ENCODE measurements at regions not wholly inside any gene's neighbourhood (a gene's known extent, or its start where the extent isn't known, plus 50 kb on each side); places are given as distances from the start of the nearest gene placed in this dataset.

DNA sequence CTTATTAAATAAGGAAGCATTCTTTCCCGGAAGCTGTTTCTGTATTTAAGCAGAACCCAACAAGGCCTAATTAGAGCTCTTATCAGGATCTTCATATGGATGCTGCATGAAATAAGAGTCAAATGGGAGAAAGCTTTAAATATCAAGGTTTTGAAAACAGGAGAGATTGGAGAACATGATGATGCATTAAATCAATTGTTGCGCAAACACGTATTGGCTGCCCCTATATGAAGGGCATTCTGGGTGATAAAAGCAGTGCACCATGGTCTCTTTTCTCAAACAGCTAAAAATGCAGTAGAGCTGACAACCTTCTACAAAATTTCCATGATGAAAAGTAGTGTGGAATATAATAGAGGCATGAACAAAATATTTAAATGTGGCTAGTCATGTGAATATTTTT lies 98.9 kb downstream of the TBXT start:
- Histone ChIP-seq H3K79me2 (ENCODE audit: control insufficient read depth, insufficient read depth, low read length) (no peaks in the 10 kb centered on the region), H3K27me3 (ENCODE audit: control insufficient read depth in 2 of 2, insufficient read depth in 2 of 2, low read length in 2 of 2) (no peaks in the 10 kb centered on the region), H3K36me3 (ENCODE audit: control insufficient read depth in 2 of 2, extremely low read depth in 1 of 2, insufficient read depth in 2 of 2, low read length in 2 of 2) (no peaks in the 10 kb centered on the region), H3K4me3 (replicated peaks in 1 of 3; ENCODE audit: insufficient read depth in 1 of 3, low read depth in 1 of 3, low read length in 3 of 3) (no peak overlapping the region), H3K4me1 (ENCODE audit: control insufficient read depth, extremely low read depth, insufficient read depth, low read length) (no peaks in the 10 kb centered on the region), H3K27ac (ENCODE audit: insufficient read depth, low read depth, low read length) (no peak overlapping the region), H3K9me3 (replicated peaks; ENCODE audit: control insufficient read depth, insufficient read depth, low read length) (peaks cover 1% of the 10 kb centered on the region), H3K9ac (replicated peaks; ENCODE audit: extremely low read depth, insufficient read depth, low read length) (no peak overlapping the region), H3K9me1 (replicated peaks; ENCODE audit: control insufficient read depth, extremely low read depth, insufficient read depth, low read length) (no peaks in the 10 kb centered on the region), H3K4me2 (ENCODE audit: insufficient read depth, low read length) (no peak overlapping the region), H4K20me1 (replicated peaks; ENCODE audit: control insufficient read depth, extremely low read depth, insufficient read depth, low read length) (no peaks in the 10 kb centered on the region), H2AFZ (ENCODE audit: low read depth, low read length) (no peak overlapping the region)
- intact Hi-C loops (cut with micrococcal nuclease) = no loop called here
- dilution Hi-C loops (cut with MboI; ENCODE audit: extremely low pct_ligation_motif_present, low sequenced_read_pairs) = no loop called here
- no TSS peak for BruUV-seq (replicated peaks)
- CTCF ChIA-PET = no interaction called here
- no peak for FAIRE-seq
- no peak for TF ChIP-seq POLR2A (IDR thresholded peaks at IDR 0.05; ENCODE audit: low read depth, low read length)
- no peak for TF ChIP-seq MYC (IDR thresholded peaks at IDR 0.05; ENCODE audit: low read depth, low read length)
- no peak for TF ChIP-seq JUN (IDR thresholded peaks at IDR 0.05; ENCODE audit: borderline replicate concordance, insufficient read depth, insufficient read length, low read depth)
- TF ChIP-seq GATA2 (IDR thresholded peaks at IDR 0.05; ENCODE audit: insufficient read depth, insufficient read length, low read depth, low read length) = no peak
- no peak for TF ChIP-seq POLR2AphosphoS5 (IDR thresholded peaks at IDR 0.05; ENCODE audit: insufficient read depth, low read depth, low read length)
- TF ChIP-seq, protein P1, sequence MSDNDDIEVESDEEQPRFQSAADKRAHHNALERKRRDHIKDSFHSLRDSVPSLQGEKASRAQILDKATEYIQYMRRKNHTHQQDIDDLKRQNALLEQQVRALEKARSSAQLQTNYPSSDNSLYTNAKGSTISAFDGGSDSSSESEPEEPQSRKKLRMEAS (IDR thresholded peaks at IDR 0.05; ENCODE audit: insufficient read depth, insufficient read length) = no peak
- no peak for TF ChIP-seq FOS (IDR thresholded peaks at IDR 0.05; ENCODE audit: borderline replicate concordance, insufficient read depth, low read length)
- TF ChIP-seq, protein P2, sequence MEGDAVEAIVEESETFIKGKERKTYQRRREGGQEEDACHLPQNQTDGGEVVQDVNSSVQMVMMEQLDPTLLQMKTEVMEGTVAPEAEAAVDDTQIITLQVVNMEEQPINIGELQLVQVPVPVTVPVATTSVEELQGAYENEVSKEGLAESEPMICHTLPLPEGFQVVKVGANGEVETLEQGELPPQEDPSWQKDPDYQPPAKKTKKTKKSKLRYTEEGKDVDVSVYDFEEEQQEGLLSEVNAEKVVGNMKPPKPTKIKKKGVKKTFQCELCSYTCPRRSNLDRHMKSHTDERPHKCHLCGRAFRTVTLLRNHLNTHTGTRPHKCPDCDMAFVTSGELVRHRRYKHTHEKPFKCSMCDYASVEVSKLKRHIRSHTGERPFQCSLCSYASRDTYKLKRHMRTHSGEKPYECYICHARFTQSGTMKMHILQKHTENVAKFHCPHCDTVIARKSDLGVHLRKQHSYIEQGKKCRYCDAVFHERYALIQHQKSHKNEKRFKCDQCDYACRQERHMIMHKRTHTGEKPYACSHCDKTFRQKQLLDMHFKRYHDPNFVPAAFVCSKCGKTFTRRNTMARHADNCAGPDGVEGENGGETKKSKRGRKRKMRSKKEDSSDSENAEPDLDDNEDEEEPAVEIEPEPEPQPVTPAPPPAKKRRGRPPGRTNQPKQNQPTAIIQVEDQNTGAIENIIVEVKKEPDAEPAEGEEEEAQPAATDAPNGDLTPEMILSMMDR (IDR thresholded peaks at IDR 0.05; ENCODE audit: extremely low read depth in 1 of 2, insufficient read depth in 1 of 2, low read depth in 1 of 2, low read length in 2 of 2) = no peak
- POLR2A ChIA-PET = no interaction called here
- DNase-seq (ENCODE audit: low read depth, low spot score) = no peak

Data from endothelial cell of umbilical vein (primary cell).